ENCODE measurements at regions not wholly inside any gene's neighbourhood (a gene's known extent, or its start where the extent isn't known, plus 50 kb on each side); places are given as distances from the start of the nearest gene placed in this dataset.

DNA sequence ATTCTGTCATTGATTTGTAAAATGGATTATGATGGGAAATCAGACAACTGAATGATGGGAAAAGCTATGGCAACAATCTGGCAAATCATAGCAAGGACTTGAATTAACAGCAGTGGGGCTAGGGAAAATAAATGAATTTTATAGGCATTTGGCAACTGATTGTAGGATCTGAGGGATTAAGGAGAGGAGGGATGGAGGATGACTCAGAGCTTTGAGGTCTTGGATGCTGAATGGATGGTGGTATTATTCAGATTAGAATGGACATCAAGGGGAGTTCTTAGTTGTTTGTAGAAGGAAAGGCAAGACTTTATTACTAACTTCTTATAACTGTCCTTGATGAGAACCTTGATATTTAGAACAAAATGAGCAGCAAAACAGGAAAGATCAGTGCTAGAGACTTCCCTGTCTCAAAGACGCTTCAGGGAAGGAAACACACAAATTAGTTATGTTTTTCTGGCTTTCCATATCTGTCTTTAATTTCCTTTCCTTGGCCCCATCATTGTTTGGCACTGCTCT is 51.4 kb upstream of the HHIP start:
- Mint-ChIP-seq H3K4me1 (peaks cover 7% of the 10 kb centered on the region), H3K27ac (no peak overlapping the region), H3K4me3 (no peak overlapping the region), H3K9me3 (peaks cover 4% of the 10 kb centered on the region), H3K36me3 (ENCODE audit: low read depth) (no peaks in the 10 kb centered on the region), H3K27me3 (ENCODE audit: low read depth) (no peaks in the 10 kb centered on the region)
- TF ChIP-seq, protein P1, sequence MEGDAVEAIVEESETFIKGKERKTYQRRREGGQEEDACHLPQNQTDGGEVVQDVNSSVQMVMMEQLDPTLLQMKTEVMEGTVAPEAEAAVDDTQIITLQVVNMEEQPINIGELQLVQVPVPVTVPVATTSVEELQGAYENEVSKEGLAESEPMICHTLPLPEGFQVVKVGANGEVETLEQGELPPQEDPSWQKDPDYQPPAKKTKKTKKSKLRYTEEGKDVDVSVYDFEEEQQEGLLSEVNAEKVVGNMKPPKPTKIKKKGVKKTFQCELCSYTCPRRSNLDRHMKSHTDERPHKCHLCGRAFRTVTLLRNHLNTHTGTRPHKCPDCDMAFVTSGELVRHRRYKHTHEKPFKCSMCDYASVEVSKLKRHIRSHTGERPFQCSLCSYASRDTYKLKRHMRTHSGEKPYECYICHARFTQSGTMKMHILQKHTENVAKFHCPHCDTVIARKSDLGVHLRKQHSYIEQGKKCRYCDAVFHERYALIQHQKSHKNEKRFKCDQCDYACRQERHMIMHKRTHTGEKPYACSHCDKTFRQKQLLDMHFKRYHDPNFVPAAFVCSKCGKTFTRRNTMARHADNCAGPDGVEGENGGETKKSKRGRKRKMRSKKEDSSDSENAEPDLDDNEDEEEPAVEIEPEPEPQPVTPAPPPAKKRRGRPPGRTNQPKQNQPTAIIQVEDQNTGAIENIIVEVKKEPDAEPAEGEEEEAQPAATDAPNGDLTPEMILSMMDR (IDR thresholded peaks at IDR 0.05; ENCODE audit: unreplicated experiment in 3 of 3): no peak

DNA sequence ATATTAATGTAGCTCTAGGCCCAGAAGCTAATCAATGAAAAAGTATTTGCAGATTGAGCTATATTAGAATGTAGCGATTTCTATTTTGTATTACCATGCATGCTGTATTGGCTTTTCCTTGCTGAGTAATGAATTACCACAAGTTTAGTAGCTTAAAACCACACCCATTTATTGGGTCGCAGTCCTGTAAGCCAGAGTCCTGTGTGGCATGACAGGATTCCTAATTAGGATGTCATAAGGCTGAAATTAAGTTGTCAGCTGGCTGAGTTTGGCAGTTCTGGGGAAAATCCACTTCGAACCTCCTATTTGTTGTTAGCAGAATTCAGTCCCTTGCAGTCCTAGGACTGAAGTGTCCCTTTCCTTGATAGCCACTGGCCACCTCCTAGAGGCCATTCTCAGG is 50.3 kb upstream of the HHIP start:
- Mint-ChIP-seq H3K9me3 (peaks cover 4% of the 10 kb centered on the region), H3K27ac (no peak overlapping the region), H3K36me3 (ENCODE audit: low read depth) (no peaks in the 10 kb centered on the region), H3K4me3 (no peak overlapping the region), H3K27me3 (ENCODE audit: low read depth) (no peaks in the 10 kb centered on the region), H3K4me1 (peaks cover 7% of the 10 kb centered on the region)
- TF ChIP-seq, protein P1 (IDR thresholded peaks at IDR 0.05; ENCODE audit: unreplicated experiment in 3 of 3): no peak

Measured in nephron (organoid).